ENCODE measurements at regions not wholly inside any gene's neighbourhood (a gene's known extent, or its start where the extent isn't known, plus 50 kb on each side); places are given as distances from the start of the nearest gene placed in this dataset.

DNA sequence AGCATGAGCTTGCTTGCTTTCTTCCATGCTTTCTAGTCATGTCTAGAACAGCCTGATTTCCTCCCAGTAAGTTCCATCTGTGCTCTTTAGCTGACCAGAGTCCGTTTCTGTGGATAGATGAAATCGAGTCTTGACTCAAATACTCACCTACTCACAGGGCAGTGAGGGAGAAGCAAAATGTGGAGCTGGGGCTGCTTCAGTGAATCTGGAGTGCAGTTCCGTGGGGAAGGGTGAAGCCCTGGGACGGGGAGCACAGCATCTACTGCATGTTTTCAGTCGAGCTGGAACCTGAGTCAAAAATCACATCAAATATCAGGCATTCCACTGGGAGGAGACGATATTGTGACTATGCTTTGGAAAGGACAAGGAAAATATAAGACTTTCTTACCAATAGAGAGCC lies 70.3 kb upstream of the PRMT8 start:
- dilution Hi-C loops (cut with MboI; ENCODE audit: extremely low pct_ligation_motif_present, low sequenced_read_pairs) (no loop called here), intact Hi-C loops (cut with micrococcal nuclease) (no loop called here)
- Histone ChIP-seq H3K9me1 (replicated peaks; ENCODE audit: control insufficient read depth, extremely low read depth, insufficient read depth, low read length) (no peaks in the 10 kb centered on the region), H3K36me3 (ENCODE audit: control insufficient read depth in 2 of 2, extremely low read depth in 1 of 2, insufficient read depth in 2 of 2, low read length in 2 of 2) (no peaks in the 10 kb centered on the region), H3K4me2 (ENCODE audit: insufficient read depth, low read length) (no peak overlapping the region), H3K4me3 (replicated peaks in 1 of 3; ENCODE audit: insufficient read depth in 1 of 3, low read depth in 1 of 3, low read length in 3 of 3) (no peak overlapping the region), H2AFZ (ENCODE audit: low read depth, low read length) (no peak overlapping the region), H3K79me2 (ENCODE audit: control insufficient read depth, insufficient read depth, low read length) (no peaks in the 10 kb centered on the region), H4K20me1 (replicated peaks; ENCODE audit: control insufficient read depth, extremely low read depth, insufficient read depth, low read length) (no peaks in the 10 kb centered on the region), H3K9me3 (replicated peaks; ENCODE audit: control insufficient read depth, insufficient read depth, low read length) (no peaks in the 10 kb centered on the region), H3K27ac (ENCODE audit: insufficient read depth, low read depth, low read length) (no peak overlapping the region), H3K27me3 (ENCODE audit: control insufficient read depth in 2 of 2, insufficient read depth in 2 of 2, low read length in 2 of 2) (no peaks in the 10 kb centered on the region), H3K9ac (replicated peaks; ENCODE audit: extremely low read depth, insufficient read depth, low read length) (no peak overlapping the region), H3K4me1 (ENCODE audit: control insufficient read depth, extremely low read depth, insufficient read depth, low read length) (no peaks in the 10 kb centered on the region)
- no TSS peak for BruUV-seq (replicated peaks)
- ChIA-PET POLR2A (no interaction called here), CTCF (interaction anchor here (0.9 kb wide), 1 partner anchor 36 kb away, joined by 3 read pairs; no protein-coding TSS in a partner anchor)
- FAIRE-seq: no peak
- DNase-seq (ENCODE audit: low read depth, low spot score): no peak
- TF ChIP-seq EZH2 (IDR thresholded peaks at IDR 0.05; ENCODE audit: borderline replicate concordance, low read depth, low read length, severe bottlenecking) (no peak), POLR2A (IDR thresholded peaks at IDR 0.05; ENCODE audit: low read depth, low read length) (no peak), FOS (IDR thresholded peaks at IDR 0.05; ENCODE audit: borderline replicate concordance, insufficient read depth, low read length) (no peak), POLR2AphosphoS5 (IDR thresholded peaks at IDR 0.05; ENCODE audit: insufficient read depth, low read depth, low read length) (no peak), MYC (IDR thresholded peaks at IDR 0.05; ENCODE audit: low read depth, low read length) (no peak)
- TF ChIP-seq, protein P1, sequence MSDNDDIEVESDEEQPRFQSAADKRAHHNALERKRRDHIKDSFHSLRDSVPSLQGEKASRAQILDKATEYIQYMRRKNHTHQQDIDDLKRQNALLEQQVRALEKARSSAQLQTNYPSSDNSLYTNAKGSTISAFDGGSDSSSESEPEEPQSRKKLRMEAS (IDR thresholded peaks at IDR 0.05; ENCODE audit: insufficient read depth, insufficient read length): no peak
- TF ChIP-seq, protein P2, sequence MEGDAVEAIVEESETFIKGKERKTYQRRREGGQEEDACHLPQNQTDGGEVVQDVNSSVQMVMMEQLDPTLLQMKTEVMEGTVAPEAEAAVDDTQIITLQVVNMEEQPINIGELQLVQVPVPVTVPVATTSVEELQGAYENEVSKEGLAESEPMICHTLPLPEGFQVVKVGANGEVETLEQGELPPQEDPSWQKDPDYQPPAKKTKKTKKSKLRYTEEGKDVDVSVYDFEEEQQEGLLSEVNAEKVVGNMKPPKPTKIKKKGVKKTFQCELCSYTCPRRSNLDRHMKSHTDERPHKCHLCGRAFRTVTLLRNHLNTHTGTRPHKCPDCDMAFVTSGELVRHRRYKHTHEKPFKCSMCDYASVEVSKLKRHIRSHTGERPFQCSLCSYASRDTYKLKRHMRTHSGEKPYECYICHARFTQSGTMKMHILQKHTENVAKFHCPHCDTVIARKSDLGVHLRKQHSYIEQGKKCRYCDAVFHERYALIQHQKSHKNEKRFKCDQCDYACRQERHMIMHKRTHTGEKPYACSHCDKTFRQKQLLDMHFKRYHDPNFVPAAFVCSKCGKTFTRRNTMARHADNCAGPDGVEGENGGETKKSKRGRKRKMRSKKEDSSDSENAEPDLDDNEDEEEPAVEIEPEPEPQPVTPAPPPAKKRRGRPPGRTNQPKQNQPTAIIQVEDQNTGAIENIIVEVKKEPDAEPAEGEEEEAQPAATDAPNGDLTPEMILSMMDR (IDR thresholded peaks at IDR 0.05; ENCODE audit: extremely low read depth in 1 of 2, insufficient read depth in 1 of 2, low read depth in 1 of 2, low read length in 2 of 2): no peak
